Vagina (tissue), 2 donors: ENCODE measurements at regions not wholly inside any gene's neighbourhood (a gene's known extent, or its start where the extent isn't known, plus 50 kb on each side); places are given as distances from the start of the nearest gene placed in this dataset.

Experiments used
- DNase-seq, 2 donors: peaks; one replicate each; pipeline ENCODE4 v3.0.0-alpha.2; 2017; ENCODE audit errors: extremely low spot score in 2 of 2
- H3K27ac ChIP-seq: fragments of 200-600 bp; sonication (generic); one replicate; pipeline ENCODE4 v1.5.1; 2019
- H3K27me3 ChIP-seq: fragments of 200-600 bp; sonication (generic); one replicate; pipeline ENCODE4 v1.5.1; 2019
- H3K36me3 ChIP-seq, 2 donors: fragments of 200-600 bp; sonication (generic); one replicate each; pipeline ENCODE4 v1.5.1; 2017 to 2019
- H3K4me1 ChIP-seq: fragments of 200-600 bp; sonication (generic); one replicate; pipeline ENCODE4 v1.5.1; 2019
- H3K4me3 ChIP-seq, 2 donors: fragments of 200-600 bp; sonication (generic); 1 replicate in 1 of 2; 2 replicates in 1 of 2; pipeline ENCODE4 v1.5.1; 2016 to 2019
- H3K9me3 ChIP-seq: fragments of 200-600 bp; sonication (generic); one replicate; pipeline ENCODE4 v1.5.1; 2019
- POLR2A ChIP-seq, 2 donors: fragments of 450-650 bp; IDR thresholded peaks; one replicate each; pipeline ENCODE4 v1.6.1; 2017; ENCODE audit warnings: antibody characterized with exemption in 2 of 2, mild to moderate bottlenecking in 2 of 2, moderate library complexity in 2 of 2
- POLR2AphosphoS5 ChIP-seq, 2 donors: sonication (generic); formaldehyde crosslinking; IDR thresholded peaks; one replicate each; pipeline ENCODE4 v1.9.0; 2017; ENCODE audit warnings: antibody characterized with exemption in 2 of 2, mild to moderate bottlenecking in 2 of 2, low read depth in 1 of 2; ENCODE audit not compliant: insufficient read depth in 1 of 2
- intact Hi-C: fragments of 100-400 bp; cut with DNase I; formaldehyde crosslinking; loops from one replicate; pipeline ENCODE4 v1.15.1; 2023
- TF ChIP-seq, protein P1 (sequence below), 3 experiments: fragments of 450-650 bp in 2 of 3; fragments of 200-600 bp in 1 of 3; sonication (generic) in 1 of 3; IDR thresholded peaks; one replicate each; pipeline ENCODE4 v1.5.1; 2017 to 2019; ENCODE audit warnings: antibody characterized with exemption in 3 of 3, mild to moderate bottlenecking in 2 of 3, moderate library complexity in 2 of 3

DNA sequence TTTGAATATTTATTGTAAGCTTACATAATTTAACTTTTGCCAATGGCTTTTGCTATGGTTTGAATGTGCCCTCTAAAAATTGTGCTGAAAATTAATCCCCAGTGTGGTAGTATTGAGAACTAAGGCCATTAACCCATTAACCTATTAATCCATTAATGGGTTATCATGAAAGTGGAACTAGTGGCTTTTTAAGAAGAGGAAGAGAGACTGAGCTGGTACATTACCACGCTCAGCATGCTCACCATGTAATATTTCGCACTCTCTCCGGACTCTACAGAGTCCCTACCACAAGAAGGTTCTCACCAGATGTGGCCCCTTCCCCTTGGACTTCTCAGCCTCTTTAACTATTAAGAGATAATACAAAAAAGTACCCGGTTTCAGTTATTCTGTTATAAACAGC lies 164.4 kb upstream of the ZRANB2 start:
- TF ChIP-seq POLR2A (IDR thresholded peaks at IDR 0.05) (no peak), POLR2AphosphoS5 (IDR thresholded peaks at IDR 0.05; ENCODE audit: insufficient read depth in 1 of 2, low read depth in 1 of 2) (no peak)
- TF ChIP-seq, protein P1, sequence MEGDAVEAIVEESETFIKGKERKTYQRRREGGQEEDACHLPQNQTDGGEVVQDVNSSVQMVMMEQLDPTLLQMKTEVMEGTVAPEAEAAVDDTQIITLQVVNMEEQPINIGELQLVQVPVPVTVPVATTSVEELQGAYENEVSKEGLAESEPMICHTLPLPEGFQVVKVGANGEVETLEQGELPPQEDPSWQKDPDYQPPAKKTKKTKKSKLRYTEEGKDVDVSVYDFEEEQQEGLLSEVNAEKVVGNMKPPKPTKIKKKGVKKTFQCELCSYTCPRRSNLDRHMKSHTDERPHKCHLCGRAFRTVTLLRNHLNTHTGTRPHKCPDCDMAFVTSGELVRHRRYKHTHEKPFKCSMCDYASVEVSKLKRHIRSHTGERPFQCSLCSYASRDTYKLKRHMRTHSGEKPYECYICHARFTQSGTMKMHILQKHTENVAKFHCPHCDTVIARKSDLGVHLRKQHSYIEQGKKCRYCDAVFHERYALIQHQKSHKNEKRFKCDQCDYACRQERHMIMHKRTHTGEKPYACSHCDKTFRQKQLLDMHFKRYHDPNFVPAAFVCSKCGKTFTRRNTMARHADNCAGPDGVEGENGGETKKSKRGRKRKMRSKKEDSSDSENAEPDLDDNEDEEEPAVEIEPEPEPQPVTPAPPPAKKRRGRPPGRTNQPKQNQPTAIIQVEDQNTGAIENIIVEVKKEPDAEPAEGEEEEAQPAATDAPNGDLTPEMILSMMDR (IDR thresholded peaks at IDR 0.05), result no peak

DNA sequence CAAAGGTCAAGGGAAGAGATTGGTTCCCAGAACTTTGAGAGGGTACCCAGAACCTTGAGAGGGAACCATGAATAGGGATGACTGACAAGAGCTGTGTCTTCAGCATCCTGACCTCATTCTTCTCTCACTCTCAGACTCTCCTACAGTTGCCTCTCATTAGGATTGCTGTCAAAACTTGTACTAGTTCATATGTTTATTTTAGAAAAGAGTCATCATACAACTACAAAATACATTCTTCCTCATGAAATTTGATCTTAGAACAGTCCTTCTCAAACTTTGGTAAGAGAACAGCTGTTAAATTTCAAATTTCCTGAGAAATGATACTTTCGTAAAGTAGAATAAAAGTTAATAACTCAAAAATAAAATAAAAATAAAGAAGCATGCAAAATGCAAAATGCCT lies 161.4 kb upstream of the ZRANB2 start:
- H3K36me3 ChIP-seq, result no peaks in the 10 kb centered on the region
- H3K4me1 ChIP-seq, result no peaks in the 10 kb centered on the region
- H3K4me3 ChIP-seq, result no peak overlapping the region
- no peaks in the 10 kb centered on the region for H3K27me3 ChIP-seq
- no peak for TF ChIP-seq POLR2AphosphoS5 (IDR thresholded peaks at IDR 0.05; ENCODE audit: insufficient read depth in 1 of 2, low read depth in 1 of 2)
- TF ChIP-seq, protein P1 (IDR thresholded peaks at IDR 0.05), result no peak
- no peak for TF ChIP-seq POLR2A (IDR thresholded peaks at IDR 0.05)
- intact Hi-C loops, result no loop called here
- no peaks in the 10 kb centered on the region for H3K9me3 ChIP-seq
- DNase-seq, result no peak
- H3K27ac ChIP-seq, result no peak overlapping the region

More for the DNA sequence above, 164.4 kb upstream of the ZRANB2 start:
- Histone ChIP-seq H3K27ac (no peak overlapping the region), H3K36me3 (no peaks in the 10 kb centered on the region), H3K27me3 (no peaks in the 10 kb centered on the region), H3K4me1 (no peaks in the 10 kb centered on the region), H3K9me3 (no peaks in the 10 kb centered on the region), H3K4me3 (no peak overlapping the region)
- intact Hi-C loops, result no loop called here
- DNase-seq, result no peak

GRCh38 chr1:71240656-71241055 lies 159.8 kb upstream of the ZRANB2 start:
- no peaks in the 10 kb centered on the region for H3K27me3 ChIP-seq
- no peak for DNase-seq
- no peaks in the 10 kb centered on the region for H3K36me3 ChIP-seq
- no peak for TF ChIP-seq POLR2AphosphoS5 (IDR thresholded peaks at IDR 0.05; ENCODE audit: insufficient read depth in 1 of 2, low read depth in 1 of 2)
- TF ChIP-seq, protein P1 (IDR thresholded peaks at IDR 0.05), result no peak
- no peak for TF ChIP-seq POLR2A (IDR thresholded peaks at IDR 0.05)
- intact Hi-C loops, result no loop called here
- no peak overlapping the region for H3K4me3 ChIP-seq
- no peaks in the 10 kb centered on the region for H3K4me1 ChIP-seq
- H3K27ac ChIP-seq, result no peak overlapping the region
- H3K9me3 ChIP-seq, result no peaks in the 10 kb centered on the region

GRCh38 chr1:71236503-71236902 lies 155.7 kb upstream of the ZRANB2 start:
- TF ChIP-seq POLR2AphosphoS5 (IDR thresholded peaks at IDR 0.05; ENCODE audit: insufficient read depth in 1 of 2, low read depth in 1 of 2) (no peak), POLR2A (IDR thresholded peaks at IDR 0.05) (no peak)
- TF ChIP-seq, protein P1 (IDR thresholded peaks at IDR 0.05), result no peak
- Histone ChIP-seq H3K36me3 (no peaks in the 10 kb centered on the region), H3K4me3 (no peak overlapping the region), H3K9me3 (no peaks in the 10 kb centered on the region), H3K27ac (no peak overlapping the region), H3K4me1 (no peaks in the 10 kb centered on the region), H3K27me3 (no peaks in the 10 kb centered on the region)
- no peak for DNase-seq
- intact Hi-C loops, result no loop called here

DNA sequence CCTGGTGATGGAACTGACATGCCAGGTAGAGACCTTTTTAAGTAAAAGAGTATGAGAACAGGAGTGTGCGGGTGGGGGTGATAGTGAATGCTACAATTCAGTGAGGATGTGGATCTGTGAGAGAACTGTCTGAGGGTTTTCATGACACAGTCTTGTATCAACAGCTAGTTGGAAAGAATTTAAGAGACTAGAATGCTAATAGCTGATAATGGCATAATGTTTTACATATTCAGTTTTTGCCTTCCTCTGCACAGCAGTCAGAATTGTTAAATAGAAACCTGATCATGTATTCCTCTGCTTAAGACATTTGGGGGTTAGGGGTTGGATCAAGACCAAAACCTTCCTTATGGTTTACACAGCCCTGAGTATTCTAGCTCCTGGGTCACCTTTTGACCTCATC lies 152.8 kb upstream of the ZRANB2 start:
- intact Hi-C loops, result no loop called here
- no peak overlapping the region for H3K4me3 ChIP-seq
- no peak for DNase-seq
- TF ChIP-seq, protein P1 (IDR thresholded peaks at IDR 0.05), result no peak
- TF ChIP-seq POLR2AphosphoS5 (IDR thresholded peaks at IDR 0.05; ENCODE audit: insufficient read depth in 1 of 2, low read depth in 1 of 2), result no peak
- H3K27ac ChIP-seq, result no peak overlapping the region
- no peaks in the 10 kb centered on the region for H3K27me3 ChIP-seq
- no peaks in the 10 kb centered on the region for H3K36me3 ChIP-seq
- no peaks in the 10 kb centered on the region for H3K4me1 ChIP-seq
- H3K9me3 ChIP-seq, result no peaks in the 10 kb centered on the region
